ENCODE measurements at regions not wholly inside any gene's neighbourhood (a gene's known extent, or its start where the extent isn't known, plus 50 kb on each side); places are given as distances from the start of the nearest gene placed in this dataset.

DNA sequence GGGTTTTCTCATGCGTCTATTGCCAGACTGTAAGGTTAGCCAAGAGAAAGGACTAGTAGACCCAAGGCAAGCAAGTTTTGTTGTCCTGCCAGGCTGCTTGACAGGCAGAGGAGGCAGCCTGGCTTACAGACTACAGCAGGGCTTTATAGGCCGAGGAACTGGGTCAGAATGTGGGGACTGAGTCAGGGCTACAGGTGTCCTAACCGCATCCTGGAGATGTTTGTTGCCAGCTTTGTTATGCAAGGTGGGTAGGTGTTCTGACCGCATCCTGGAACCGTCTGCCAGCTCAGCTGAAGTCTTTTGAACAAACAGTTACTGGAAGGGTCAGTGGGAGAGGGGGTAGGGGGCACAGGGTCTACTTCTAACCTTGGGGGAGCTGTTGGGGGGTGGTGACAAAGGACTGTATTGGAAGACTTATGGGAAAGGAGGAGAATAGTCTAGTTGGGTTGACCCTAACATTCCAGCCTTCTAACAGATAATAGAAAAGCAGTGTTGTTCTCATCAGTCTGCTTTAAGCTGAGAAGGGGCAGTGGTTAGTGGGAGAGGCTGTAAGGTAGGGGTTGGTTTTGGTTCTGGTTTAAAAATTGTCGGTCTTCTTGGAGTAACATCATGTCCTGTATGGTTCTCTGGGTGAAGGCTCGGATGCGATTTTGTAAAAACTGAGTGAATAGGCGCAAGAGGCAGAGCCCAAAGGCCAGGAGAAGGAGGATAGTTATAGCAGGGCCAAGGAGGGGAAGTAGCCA, 913.8 kb upstream of the SLITRK5 start:
- DNase-seq: peak; percentile 44

DNA sequence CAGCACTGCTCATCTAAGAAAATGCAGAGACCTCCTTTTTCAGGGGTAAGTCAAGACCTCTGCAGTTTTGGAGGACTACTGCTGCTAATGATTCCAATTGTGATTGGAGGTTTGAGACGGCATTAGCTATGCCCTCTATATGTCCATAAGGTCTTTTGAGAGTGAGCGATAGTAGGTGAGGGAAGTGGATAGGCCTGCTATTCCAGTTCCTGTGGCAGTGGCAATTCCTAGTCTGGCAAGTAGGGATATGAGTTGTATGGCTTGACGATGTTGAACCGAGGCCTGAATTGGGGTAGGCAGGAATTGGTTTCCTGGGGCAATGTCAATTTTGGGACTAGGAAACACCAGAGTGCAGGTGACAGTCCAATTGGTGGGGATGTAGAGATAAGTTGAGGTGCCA, 913.1 kb upstream of the SLITRK5 start:
- DNase-seq: no peak

DNA sequence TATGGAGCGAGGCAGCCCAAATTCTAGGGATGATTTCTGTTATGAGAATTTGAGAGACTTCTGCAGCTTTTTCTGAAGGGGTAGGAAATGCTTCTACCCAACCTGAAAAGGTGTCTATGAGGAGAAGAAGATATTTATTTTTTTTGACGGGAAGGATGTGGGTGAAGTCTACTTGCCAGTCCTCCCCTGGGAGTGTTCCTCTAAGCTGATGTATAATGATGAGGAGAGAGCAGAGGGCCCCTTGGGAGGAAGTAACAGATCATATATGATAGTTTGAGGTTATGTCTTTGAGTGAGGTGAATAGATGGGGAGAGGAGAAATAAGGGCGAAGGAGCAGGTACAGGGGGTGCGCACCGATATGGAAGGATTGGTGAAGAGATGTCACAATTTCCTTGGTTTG, 910.6 kb upstream of the SLITRK5 start:
- DNase-seq: no peak

DNA sequence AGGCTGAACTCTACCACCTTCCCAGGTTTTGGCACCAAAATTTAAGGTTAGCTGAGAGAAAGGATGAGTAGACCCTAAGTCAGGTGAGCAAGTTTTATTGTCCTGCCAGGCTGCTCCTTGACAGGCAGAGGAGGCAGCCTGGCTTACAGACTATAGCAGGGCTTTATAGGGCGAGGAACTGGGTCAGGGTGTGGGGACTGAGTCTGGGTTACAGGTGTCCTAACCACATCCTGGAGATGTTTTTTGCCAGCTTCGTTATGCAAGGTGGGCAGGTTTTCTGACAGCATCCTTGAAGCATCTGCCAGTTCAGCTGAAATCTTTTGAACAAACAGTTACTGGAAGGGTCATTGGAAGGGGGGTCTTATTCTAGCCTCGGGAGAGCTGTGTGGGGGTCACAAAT, 905.7 kb upstream of the SLITRK5 start:
- DNase-seq: no peak

DNA sequence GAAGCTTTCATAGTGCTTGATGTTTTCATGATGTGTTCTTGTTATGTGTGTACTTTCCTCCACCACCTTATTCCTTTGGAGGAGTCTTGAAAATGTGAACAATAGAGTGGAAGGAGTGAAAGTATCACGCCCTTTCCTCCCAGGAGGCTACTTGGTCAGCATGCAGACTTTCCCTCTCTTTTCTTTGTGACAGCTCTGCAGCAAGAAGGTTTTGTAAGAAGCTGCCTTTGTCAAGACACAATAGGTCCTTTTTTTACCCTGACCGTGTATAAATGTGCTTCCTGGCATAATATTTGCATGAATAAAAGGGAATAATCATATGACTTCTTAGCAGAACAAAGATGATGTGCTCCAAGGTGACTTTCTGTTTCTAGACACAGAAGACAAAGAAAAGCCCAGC, 882.6 kb upstream of the SLITRK5 start:
- no peak for DNase-seq

DNA sequence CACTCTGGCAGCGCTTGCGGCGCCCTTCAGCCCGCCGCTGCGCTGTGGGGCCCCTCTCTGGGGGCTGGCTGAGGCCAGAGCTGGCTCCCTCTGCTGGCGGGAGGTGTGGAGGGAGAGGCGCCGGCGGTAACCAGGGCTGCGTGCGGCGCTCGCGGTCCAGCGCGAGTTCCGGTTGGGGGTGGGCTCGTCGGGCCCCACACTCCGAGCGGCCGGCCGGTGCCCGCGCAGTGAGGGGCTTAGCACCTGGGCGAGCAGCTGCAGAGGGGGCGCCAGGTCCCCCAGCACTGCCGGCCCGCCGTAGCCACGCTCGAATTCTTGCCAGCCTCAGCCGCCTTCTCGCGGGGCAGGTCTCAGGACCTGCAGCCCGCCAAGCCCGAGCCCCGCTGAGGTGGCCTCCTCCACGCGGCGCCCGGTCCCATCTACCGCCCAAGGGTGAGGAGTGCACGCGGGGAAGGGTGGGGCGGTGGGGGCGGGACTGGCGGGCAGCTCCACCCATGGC, 879.0 kb upstream of the SLITRK5 start:
- no peak for DNase-seq

DNA sequence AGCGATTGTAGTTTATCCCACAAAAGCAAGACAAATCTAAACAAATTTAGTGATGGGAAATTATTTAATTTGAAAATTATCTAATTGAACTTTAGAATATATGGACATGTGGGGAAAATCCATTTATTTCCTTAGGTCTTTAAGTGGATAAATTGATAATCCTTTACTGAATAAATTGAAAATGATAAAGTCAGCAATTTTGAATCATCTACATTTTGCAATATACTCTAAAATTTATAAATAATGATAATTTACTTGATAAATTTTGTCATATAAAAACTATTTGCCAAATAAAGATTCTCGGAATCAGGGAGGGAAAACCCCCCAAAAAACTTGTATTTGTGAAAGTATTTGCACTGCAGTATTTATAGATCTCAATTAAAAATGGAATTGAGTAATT, 875.3 kb upstream of the SLITRK5 start:
- no peak for DNase-seq

DNA sequence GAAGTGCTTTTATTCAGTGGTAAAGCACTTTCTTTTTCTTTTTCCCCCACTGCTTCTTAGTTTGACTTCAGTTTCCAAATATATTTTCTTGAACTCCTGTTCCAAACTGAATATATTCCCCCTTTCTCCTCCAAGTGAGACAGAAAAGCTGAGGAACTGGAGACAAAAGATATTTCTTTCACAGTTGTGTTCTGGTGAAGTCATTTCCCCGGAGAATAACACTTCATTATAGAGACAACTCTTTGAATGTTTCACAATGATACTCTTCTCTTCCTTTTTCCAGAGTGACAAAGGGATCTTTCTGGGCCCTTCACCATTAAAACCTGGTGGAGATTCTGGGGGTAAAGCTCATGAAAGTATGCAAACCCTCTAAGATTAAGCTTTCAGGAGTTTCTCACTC, 860.8 kb upstream of the SLITRK5 start:
- no peak for DNase-seq

DNA sequence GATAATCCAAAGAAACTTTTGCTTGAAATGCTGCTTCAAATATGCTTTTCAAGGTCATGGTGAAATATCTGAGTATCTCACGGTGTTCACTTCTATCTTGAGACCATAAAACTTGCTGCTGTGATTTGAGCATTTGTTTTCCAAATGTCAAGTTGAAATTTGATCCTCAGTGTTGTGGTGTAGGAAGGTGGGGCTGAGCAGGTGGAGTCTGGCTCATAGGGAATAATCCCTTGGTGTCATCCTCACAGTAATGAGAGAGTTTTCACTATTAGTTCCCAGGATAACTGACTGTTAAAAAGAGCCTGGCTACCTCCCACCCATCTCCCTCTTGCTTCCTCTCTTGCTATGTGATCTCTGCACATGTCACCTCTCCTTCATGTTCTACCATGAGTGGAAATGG, 858.0 kb upstream of the SLITRK5 start:
- DNase-seq: no peak

DNA sequence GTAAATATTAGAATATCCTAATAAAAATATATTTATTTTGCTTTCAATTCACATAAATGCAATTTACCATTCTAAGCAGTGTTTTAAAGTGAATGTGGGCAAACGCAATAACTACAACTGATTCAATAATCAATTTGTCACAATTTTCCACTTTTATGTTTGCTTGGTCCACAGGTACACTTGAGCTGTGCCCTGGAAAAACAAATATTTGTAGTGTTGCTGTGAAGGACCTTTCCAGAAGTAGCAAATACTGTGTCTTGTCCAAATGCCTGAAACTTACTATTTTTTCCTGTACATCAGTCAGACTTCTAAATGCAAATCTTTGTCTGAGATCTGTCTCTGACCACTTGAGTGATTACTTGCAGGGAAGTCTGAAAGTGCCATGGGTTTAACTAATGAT, 845.8 kb upstream of the SLITRK5 start:
- DNase-seq: no peak

DNA sequence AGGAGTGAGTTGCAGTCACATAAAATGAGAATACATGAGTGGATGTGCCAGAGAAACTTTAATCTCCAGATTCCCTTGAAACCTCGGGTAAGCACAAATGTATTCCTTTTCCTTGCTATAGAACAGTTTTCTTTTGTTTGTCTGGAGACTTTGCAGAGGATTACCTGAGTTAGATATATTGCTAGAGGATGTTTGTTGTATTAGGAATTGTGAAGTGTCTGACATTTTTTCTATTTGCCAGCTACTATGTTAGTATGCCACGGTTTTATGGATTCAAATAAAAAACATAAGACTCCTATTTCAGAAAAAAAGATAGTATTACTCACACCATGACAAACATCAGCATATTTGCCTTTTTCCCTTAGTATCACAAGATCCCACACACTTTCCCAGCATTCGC, 844.9 kb upstream of the SLITRK5 start:
- no peak for DNase-seq

DNA sequence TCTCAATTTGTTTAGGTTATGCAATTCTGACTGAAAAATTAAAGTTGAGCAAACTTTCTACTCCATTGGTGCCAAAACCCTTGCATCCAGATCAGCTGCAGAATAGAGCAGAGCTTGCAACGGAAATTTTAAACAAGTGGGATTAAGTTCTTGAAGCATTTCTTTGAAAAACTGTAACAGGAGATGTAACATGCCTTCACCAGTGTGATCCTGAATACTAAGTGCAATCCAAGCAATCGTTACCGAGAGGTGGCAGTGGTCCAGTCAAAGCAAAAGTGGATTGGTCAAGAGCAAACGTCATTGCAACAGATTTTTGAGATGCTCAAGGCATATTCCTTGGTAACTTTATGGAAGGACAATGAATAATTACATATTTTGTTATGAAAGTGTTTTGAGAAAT, 841.1 kb upstream of the SLITRK5 start:
- DNase-seq: no peak

DNA sequence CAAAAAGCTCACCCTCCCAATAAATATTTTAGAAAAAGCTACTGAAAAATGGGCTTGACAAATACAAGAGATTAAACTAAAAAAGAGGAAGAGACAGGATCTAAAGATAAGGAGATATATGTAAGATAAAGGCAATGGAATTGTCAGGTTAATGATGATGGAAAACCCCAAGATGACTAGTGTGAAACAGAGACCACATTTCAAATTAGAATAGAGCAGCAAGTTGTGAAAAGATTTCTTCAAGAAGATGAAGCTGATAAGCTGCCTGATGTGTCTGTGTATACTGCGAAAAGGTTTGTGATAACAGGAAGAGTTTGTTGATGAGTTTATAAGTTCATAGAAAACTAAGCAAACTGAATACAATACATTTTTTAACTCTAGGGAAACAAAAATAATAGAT, 840.1 kb upstream of the SLITRK5 start:
- no peak for DNase-seq

DNA sequence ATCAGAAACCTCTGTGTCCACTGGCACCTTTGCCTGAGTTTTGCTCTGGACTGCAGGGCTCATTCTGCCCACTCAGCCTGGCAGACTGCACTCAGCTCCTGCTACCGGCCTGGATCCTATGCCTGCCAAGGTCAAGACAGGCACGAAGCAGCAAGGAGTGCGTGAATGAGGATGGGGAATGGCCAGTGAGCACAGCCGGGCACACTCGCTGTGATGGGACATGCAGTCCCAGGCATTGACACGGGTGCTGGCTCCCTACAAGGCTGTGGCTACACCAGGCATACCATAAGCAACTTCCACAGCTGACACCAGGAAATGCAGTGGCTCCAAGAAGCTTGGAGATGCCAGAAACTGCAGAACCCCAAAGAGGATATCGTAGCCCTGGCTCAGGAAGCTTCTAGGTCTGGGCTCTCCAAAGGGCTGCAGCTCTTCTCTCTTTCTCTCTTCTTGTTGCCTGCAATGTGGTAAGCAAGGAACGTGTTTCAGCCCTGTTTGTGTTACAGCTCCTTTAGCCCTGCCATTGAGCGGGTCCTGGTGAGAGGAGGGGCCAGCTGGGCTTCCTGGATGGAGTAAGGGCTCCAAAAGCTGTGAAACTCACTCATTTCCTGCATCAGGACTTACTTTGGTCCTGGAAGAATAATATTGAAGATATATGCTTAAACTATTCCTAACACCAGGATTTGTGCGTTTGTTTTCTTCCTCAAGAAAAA, 832.6 kb upstream of the SLITRK5 start:
- no peak for DNase-seq

DNA sequence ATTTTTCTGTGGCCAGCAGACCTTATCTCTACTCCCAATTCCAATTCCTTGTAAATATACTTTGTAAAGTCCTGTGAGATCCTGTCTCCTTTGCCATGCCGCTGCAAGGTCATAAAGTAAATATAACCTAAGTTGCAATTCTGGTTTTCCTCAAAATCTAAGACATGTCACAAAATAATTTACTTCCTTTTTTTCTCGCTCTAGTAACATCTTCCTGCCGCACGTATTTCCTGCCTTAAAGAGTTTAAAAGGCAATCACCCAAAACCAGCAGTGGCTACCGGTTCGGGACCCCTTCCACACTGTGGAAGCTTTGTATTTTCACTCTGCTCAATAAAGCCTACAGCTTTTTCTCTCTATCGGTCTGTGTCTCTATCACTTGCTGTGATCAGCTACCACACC, 832.0 kb upstream of the SLITRK5 start:
- DNase-seq: no peak

DNA sequence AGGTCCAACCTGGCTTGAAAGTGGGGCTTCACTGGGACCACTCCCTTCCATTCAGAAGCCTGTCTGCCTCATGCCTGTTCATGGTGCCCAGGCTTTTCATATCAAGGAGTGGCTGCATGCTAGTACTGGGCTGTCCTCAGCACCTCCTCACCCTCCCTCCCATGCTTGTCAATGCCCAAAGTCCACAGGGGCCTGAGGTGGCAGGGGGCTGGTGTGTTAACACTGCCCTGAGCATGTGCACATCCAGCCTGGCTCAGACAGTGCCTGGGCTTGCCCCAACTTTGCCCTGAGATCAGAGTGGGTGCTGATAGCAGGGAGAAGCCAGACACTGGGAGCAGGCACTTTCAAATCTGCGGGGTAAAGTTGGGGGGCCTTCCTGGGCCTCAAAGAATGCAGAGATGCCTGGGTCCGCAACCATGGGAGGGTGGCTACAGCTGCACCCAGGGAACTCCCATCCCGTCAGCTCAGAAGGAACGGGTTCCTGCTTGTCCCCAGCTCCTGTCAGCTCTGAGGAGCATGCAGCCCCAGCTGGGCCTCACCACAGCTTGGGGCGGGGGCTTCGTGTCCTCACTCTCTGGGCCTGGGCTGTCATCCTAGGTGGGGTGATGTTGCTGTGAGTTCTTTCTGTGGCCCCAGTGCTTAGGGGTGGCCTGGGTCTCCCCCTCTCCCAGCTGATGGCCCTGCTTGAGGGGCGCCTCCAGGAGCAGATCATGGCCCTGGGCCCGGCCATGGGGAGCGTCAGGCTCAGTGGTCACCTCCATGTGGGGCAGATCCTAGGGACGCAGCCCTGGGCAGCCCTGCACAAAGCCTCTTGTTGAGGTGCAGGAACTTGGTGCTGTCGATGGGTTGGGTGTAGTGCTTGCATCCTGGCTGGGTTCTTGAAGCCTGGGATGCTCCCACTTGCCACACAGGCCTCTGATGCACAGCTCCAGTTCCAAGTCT, 830.6 kb upstream of the SLITRK5 start:
- no peak for DNase-seq

DNA sequence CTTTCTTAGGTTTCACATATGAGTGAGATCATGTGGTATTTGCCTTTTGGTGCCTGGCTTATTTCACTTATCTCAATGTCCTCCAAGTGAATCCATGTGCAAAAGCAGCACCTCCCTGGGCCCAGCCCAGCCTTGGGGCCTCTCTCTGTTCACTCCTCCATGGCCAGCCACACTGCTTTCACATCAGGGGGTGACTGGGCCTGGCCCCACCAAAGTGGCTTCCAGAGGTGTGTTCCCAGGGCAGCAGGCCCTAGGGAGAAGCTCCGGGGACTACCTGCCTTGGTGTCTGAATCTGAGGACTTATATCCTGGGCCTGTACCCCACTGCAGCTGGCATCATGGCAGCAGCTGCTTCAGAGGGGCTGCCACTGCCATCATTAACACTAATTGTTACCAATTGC, 829.9 kb upstream of the SLITRK5 start:
- DNase-seq: no peak

DNA sequence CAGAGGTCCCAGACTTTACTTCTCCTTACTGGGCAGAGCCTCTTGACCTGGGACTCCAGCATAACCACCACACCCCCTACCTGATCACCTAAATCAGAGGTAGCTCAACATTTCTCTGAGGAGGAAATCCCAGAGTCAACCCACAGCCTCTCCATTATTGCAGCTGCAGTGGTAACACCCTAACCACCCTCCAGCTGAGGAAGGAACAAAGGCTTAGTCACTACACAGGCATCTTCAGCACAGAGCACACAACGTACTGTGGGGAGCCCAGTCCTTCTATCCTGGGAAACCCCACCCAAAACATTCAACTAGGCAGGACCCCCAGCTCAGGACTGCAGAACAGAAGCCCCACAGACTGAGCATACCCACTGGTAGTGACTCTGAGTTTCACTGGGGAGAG, 824.7 kb upstream of the SLITRK5 start:
- DNase-seq: no peak

DNA sequence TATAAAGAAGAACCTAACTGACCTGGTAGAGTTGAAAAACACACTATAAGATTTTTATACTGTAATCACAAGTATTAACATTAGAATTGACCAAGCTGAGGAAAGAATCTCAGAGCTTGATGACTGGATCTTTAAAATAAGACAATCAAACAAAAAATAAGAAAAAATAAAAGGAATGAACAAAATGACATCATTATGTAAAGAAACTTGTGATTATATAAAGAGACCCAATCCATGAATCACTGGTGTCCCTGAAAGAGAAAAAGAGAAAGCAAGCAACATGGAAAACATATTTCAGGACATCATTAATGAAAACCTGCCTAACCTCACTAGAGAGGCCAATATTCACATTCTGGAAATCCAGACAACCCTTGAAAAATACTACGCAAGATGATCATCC, 822.5 kb upstream of the SLITRK5 start:
- no peak for DNase-seq

DNA sequence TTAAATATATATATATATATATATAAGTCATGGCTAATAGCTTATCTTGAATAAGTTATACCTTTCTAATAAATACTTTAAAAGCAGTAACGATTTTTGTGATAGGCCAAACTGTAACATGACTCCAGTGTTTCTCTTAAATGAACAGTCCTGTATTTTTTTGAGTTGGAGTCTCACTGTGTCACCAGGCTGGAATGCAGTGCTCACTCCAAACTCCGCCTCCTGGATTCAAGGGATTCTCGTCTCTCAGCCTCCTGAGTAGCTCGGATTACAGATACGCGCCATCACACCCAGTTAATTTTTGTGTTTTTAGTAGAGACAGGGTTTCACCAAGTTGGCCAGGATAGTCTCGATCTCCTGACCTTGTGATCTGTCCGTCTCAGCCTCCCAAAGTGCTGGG, 814.2 kb upstream of the SLITRK5 start:
- DNase-seq: no peak

DNA sequence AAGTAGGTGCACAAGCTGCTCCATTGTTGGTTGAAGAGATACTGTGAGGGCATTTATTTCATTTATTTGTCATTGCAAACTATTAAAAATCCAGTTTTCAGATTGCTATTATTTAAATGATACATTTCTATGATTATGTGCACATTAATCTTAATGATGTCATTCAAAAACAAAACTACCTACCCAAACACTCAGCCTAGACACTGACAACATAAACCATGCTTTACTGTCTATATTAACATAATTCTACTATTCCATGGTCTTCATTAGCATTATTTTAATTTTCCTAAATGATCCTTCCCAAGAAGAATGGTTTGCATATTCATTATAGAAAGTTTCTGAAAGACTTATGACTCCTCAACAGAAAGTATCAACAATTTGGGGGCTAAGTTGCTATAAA, 813.0 kb upstream of the SLITRK5 start:
- no peak for DNase-seq

DNA sequence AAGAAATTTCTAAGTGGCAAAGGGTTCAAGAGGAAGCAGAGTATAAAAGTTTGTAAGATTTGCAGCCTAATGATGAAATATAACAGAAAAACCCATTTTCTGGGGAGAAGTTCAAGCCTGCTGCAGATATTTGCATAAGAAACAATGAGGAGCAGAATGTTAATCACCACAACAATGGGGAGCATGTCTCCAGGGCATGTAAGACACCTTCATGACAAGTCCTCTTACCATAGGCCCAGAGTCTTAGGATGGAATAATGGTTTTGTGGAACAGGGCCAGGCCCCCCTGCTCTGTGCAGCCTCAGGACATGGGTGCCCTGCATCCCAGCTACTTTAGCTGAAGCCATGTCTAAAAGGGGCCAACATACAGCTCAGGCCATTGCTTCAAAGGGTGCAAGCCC, 809.0 kb upstream of the SLITRK5 start:
- DNase-seq: no peak

DNA sequence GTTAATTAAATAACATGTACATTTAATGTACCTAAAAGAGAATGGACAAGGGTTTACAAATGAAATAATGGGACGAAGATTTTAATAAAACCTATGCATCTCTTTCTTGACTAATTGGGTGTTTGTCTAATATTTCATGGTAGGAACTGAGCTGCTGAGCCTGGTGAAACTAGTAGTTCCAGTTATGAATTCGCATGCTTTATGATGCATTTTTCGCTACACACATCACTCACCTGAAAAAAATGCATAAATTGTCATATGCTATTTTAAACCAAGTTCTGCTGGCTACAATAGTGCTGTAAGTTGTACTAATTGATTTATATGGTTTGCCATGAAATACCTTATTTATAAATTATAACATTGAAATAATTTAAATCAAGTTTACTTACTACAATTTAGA, 806.8 kb upstream of the SLITRK5 start:
- DNase-seq: no peak

DNA sequence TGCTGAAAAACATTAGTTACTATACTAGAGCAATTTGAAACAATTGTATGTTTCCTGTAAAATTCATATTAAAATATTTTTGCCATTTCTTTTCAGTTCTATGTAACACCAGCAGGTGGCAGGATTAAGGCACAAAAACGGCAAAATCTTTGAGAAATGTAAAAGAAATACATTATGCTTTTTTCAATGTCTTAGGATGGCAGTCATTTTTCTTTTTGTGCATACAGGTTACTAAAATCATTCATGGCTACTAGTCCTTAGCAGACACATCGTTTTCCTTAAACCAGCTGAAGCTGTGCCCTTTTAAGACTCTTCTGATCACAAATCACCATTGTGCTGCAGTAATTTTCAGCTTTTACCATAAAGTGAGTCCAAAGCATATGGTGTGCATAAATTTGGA, 800.7 kb upstream of the SLITRK5 start:
- no peak for DNase-seq

Measured in CD4-positive, alpha-beta T cell treated with Interleukin-12 subunit alpha and Interleukin-12 subunit beta, for 1 hour (primary cell).